ENCODE measurements at regions not wholly inside any gene's neighbourhood (a gene's known extent, or its start where the extent isn't known, plus 50 kb on each side); places are given as distances from the start of the nearest gene placed in this dataset.
"Not testable (repeated sequence)": the region's sequence is repeated elsewhere in the genome, so short reads cannot be mapped to it uniquely, and the experiment has no call there.

DNA sequence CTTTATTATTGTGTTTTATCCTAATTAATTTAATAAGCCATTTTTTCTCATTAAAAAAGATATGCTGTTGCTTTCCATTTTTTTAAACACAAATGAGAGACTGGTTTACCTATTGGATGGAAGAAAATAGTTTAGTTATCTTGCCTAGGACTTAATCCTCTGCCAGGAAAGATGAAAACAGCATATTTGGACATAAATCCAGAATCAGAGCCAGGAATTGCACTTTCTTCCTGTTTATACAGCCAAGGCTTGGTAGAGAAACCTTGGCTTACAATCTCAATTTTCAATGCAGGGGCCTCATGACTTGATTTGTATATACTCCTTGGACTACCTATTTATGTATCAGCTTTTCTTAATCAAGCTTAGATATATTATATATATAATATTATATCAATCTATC is 618.8 kb upstream of the SEMA3D start:
- no peak overlapping the region for H3K4me3 Mint-ChIP-seq
- H3K9me3 Mint-ChIP-seq, result no peaks in the 10 kb centered on the region
- H3K27me3 Mint-ChIP-seq, result no peaks in the 10 kb centered on the region
- ATAC-seq, result no peak
- H3K4me1 Mint-ChIP-seq, result no peaks in the 10 kb centered on the region
- H3K27ac Mint-ChIP-seq, result no peak overlapping the region
- H3K36me3 Mint-ChIP-seq, result no peaks in the 10 kb centered on the region

DNA sequence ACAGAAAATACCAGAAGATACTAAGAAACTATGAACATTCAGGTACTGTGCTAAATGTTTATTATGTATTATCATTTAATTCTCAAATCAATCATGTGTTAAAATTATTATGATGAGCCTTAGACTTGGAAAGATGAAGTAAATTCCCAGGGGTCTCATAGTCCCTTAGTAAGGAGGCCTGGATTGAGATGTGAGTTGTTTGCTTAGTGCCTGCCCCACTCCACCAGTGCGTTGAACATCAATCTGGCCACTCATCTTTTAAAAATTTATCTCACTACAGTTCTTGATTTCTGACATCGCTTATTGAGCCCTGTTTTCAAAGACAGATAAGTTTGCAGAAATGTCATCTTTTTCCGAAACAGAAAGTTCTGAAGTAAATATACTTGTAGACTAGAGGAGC is 618.4 kb upstream of the SEMA3D start:
- Mint-ChIP-seq H3K36me3 (no peaks in the 10 kb centered on the region), H3K9me3 (no peaks in the 10 kb centered on the region), H3K4me3 (no peak overlapping the region), H3K27me3 (no peaks in the 10 kb centered on the region), H3K27ac (no peak overlapping the region), H3K4me1 (no peaks in the 10 kb centered on the region)
- no peak for ATAC-seq

DNA sequence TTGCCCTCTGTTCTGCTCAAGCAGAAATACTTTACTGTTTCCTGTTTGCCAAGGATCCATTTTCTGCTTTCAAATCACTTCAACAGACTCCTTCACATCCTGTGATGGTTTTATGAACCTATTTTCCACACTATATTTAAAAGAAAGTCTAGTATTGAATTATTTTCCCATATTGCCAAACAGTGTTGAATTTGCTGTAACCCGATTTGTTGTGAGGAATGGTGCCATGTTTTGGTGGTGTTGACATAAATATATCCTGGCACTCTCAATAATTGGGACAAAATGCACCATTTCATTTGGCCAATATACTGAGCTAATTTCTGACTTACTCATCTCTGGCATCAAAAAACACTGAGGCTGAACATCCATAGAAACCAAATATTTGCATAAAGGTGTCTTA is 615.4 kb upstream of the SEMA3D start:
- no peaks in the 10 kb centered on the region for H3K4me1 Mint-ChIP-seq
- H3K36me3 Mint-ChIP-seq, result no peaks in the 10 kb centered on the region
- ATAC-seq, result no peak
- H3K27ac Mint-ChIP-seq, result no peak overlapping the region
- H3K4me3 Mint-ChIP-seq, result no peak overlapping the region
- H3K27me3 Mint-ChIP-seq, result no peaks in the 10 kb centered on the region
- no peaks in the 10 kb centered on the region for H3K9me3 Mint-ChIP-seq

DNA sequence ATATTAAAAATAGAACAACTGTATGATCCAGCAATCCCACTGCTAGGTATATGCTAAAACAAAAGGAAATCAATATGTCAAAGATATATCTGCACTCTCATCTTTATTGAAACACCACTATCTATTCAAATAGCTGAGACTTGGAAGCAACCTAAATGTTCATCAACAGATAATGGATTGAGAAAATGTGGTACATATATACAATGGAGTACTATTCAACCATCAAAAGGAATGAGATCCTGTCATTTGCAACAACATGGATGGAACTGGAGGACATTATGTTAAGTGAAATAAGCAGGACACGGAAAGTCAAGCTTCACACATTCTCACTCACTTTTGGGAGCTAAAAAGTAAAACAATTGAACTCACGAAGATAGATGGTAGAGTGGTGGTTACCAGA is 610.1 kb upstream of the SEMA3D start:
- peaks cover 4% of the 10 kb centered on the region for H3K9me3 Mint-ChIP-seq
- no peaks in the 10 kb centered on the region for H3K36me3 Mint-ChIP-seq
- no peaks in the 10 kb centered on the region for H3K4me1 Mint-ChIP-seq
- H3K4me3 Mint-ChIP-seq, result no peak overlapping the region
- ATAC-seq, result no peak
- H3K27ac Mint-ChIP-seq, result no peak overlapping the region
- no peaks in the 10 kb centered on the region for H3K27me3 Mint-ChIP-seq

DNA sequence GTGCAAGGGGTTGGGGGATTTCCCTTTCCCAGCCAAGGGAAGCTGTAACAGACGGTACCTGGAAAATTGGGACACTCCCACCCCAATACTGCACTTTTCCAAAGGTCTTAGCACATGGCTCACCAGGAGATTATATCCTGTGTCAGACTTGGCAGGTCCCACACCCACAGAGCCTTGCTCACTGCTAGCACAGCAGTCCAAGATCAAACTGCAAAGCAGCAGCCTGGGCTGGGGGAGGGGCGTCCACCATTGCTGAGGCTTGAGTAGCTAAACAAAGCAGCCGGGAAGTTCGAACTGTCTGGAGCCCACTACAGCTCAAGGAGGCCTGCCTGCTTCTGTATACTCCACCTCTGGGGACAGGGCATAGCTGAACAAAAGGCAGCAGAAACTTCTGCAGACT is 604.2 kb upstream of the SEMA3D start:
- H3K9me3 Mint-ChIP-seq, H3K27me3 Mint-ChIP-seq, H3K4me3 Mint-ChIP-seq, H3K36me3 Mint-ChIP-seq, H3K27ac Mint-ChIP-seq, ATAC-seq, H3K4me1 Mint-ChIP-seq: not testable (repeated sequence)

DNA sequence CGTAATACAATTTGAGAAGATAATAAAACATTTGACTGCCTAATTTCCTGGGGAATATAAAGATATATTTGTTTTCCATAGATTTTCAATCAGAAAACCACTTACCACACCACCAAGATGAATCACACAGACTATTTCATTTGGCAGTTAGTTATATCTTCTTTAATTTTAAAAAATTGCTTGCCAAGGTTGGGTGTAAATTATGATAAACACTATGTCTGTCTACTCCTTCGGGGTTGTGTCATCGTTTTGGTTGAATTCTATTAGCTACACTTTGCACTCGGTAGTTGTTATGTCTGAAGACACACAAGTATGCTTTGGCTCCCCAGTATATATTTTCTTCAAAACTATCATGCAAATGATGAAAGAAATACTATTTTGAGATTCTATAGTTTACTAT is 594.8 kb upstream of the SEMA3D start:
- H3K4me3 Mint-ChIP-seq, result no peak overlapping the region
- ATAC-seq, result no peak
- no peak overlapping the region for H3K27ac Mint-ChIP-seq
- H3K36me3 Mint-ChIP-seq, result no peaks in the 10 kb centered on the region
- no peaks in the 10 kb centered on the region for H3K27me3 Mint-ChIP-seq
- no peaks in the 10 kb centered on the region for H3K4me1 Mint-ChIP-seq
- peaks cover 10% of the 10 kb centered on the region for H3K9me3 Mint-ChIP-seq

DNA sequence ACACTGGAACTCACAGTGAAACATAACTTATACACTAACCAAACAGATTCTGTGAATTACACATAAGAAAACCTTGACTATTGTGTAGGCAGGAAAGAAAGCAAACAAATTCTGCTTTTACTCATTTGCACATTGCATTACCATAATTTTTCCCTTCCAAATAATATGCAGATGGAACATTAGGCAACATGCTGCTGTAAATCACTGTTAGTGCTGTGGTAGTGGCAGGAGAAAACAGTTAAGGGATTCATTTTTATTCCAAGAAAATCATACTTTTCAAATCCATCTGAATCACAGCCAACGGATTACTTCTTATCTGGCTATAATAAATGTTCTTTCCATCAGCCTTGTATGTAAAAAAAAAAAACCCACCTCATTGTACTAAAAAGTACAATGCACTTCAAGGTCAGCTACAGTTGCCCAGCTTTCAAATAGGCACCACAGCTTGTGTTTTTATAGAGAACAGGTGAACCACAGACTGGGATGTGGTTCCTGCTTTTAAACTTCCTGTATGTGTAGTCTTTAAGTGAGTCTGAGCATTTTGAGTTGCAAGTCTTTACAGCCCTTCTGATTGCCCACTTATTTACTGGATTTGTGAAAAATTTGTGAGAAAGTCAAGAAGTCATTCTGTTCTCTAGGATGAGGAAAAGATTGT is 590.0 kb upstream of the SEMA3D start:
- no peak for ATAC-seq
- H3K36me3 Mint-ChIP-seq, result no peaks in the 10 kb centered on the region
- H3K4me1 Mint-ChIP-seq, result no peaks in the 10 kb centered on the region
- H3K9me3 Mint-ChIP-seq, result no peaks in the 10 kb centered on the region
- no peaks in the 10 kb centered on the region for H3K27me3 Mint-ChIP-seq
- no peak overlapping the region for H3K4me3 Mint-ChIP-seq
- no peak overlapping the region for H3K27ac Mint-ChIP-seq

DNA sequence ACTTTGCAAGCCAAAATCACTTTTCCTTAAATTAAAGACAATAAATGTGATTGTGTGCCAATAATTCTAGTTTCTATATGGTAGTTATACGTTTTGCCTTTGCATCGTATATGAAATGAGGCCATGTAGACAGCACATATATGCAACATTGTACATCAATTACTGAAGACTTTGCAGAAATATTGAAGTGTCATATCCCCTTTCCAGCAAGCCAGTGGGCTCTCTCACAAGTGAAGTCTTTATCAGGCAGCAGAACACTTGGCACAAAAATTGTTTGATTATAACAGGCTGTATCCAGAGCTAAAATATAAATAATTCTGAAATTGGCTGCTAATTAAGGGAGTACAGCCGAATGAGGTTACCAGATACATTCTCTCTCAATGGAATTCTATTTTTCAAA is 588.6 kb upstream of the SEMA3D start:
- no peaks in the 10 kb centered on the region for H3K27me3 Mint-ChIP-seq
- no peaks in the 10 kb centered on the region for H3K4me1 Mint-ChIP-seq
- no peak overlapping the region for H3K27ac Mint-ChIP-seq
- ATAC-seq, result no peak
- no peak overlapping the region for H3K4me3 Mint-ChIP-seq
- H3K9me3 Mint-ChIP-seq, result no peaks in the 10 kb centered on the region
- no peaks in the 10 kb centered on the region for H3K36me3 Mint-ChIP-seq

DNA sequence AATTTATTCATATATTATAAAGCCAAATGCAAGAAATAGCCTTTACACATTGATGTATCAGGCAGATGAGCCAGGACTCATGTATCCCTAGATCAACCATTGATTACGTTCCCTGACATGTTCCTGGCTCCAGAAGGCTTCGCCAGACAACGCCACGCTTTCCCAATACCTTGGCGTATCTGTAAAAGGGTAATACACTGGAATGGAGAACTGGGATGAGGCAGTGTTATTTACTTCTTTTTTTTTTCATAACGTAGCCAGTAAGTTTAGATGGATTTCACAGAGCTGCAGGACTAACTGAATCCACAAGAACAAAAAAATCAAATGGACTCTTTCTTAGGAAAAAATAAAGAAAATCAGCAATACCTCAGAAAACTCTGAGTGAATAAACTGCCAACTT is 588.1 kb upstream of the SEMA3D start:
- Mint-ChIP-seq H3K27me3 (no peaks in the 10 kb centered on the region), H3K9me3 (no peaks in the 10 kb centered on the region), H3K4me3 (no peak overlapping the region), H3K27ac (no peak overlapping the region), H3K4me1 (no peaks in the 10 kb centered on the region), H3K36me3 (no peaks in the 10 kb centered on the region)
- ATAC-seq, result no peak

DNA sequence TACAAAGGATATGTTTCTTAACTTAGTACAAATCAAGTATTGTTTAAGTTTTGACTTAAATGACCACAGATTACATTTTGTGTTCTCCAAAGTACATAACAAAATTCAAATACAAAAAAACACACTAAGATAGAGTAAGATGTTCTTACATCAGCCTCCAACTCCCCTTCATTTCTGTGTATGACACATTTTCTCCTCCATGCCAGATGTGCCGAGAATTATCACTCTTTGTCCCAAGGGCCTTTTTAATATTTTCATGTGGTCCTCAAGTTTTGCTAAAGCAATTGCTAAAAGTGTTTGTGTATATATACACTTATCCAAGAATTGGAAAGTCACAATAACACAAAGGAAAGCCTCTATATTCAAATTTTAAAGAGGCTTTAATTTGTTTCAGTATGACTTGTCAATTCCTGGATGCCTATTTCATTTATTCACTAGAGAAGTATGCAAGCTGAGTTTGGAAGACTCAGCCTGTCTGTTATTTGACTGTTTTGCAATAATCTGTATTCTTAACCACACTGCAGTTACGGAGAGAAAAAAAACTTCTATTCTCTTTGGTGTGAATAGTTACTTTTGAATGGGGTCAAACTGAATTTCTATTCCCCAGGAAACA is 586.4 kb upstream of the SEMA3D start:
- no peaks in the 10 kb centered on the region for H3K27me3 Mint-ChIP-seq
- no peaks in the 10 kb centered on the region for H3K4me1 Mint-ChIP-seq
- ATAC-seq, result no peak
- no peak overlapping the region for H3K27ac Mint-ChIP-seq
- H3K9me3 Mint-ChIP-seq, result peaks cover 2% of the 10 kb centered on the region
- no peaks in the 10 kb centered on the region for H3K36me3 Mint-ChIP-seq
- no peak overlapping the region for H3K4me3 Mint-ChIP-seq

DNA sequence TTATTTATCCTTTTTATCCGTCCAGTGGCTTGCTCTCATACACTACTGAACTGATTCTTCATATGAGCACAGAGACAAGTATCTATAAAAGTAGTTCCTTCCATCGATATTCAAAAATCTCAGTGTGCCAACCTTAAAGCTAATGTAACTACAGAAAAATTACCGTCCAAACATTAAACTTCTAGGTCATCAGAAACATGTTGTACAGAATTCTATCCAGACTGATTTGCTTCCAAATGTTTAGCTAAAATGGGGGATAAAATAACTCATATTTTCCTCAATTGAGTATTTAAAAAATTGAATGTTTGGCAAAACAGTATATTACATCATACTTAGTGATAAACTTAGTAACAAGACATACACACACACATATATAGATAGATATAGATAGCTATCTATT is 584.7 kb upstream of the SEMA3D start:
- no peaks in the 10 kb centered on the region for H3K4me1 Mint-ChIP-seq

DNA sequence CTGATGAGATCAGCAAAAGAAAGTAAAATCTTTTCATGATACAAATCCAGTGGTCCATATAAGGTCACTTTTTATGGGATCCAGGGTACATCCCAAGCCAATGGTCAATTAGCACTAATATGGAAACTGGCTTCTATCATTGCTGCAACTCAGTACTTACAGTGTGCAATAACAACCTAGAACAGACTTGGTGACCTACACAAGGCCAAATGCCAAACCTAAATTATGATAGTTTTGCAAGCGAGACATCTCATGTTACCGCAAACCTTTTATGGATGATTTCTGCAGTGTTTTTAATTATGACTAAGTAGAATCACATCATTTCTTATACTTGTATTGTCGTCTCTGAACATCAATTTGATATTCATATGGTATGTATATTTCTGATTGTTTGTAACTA is 583.5 kb upstream of the SEMA3D start:
- Mint-ChIP-seq H3K27me3 (no peaks in the 10 kb centered on the region), H3K9me3 (peaks cover 4% of the 10 kb centered on the region), H3K27ac (no peak overlapping the region), H3K4me1 (no peaks in the 10 kb centered on the region), H3K4me3 (no peak overlapping the region), H3K36me3 (no peaks in the 10 kb centered on the region)
- no peak for ATAC-seq

More for the DNA sequence above, 584.7 kb upstream of the SEMA3D start:
- H3K27ac Mint-ChIP-seq, result no peak overlapping the region
- H3K36me3 Mint-ChIP-seq, result no peaks in the 10 kb centered on the region
- no peak for ATAC-seq
- H3K9me3 Mint-ChIP-seq, result peaks cover 4% of the 10 kb centered on the region
- H3K4me3 Mint-ChIP-seq, result no peak overlapping the region
- H3K27me3 Mint-ChIP-seq, result no peaks in the 10 kb centered on the region

DNA sequence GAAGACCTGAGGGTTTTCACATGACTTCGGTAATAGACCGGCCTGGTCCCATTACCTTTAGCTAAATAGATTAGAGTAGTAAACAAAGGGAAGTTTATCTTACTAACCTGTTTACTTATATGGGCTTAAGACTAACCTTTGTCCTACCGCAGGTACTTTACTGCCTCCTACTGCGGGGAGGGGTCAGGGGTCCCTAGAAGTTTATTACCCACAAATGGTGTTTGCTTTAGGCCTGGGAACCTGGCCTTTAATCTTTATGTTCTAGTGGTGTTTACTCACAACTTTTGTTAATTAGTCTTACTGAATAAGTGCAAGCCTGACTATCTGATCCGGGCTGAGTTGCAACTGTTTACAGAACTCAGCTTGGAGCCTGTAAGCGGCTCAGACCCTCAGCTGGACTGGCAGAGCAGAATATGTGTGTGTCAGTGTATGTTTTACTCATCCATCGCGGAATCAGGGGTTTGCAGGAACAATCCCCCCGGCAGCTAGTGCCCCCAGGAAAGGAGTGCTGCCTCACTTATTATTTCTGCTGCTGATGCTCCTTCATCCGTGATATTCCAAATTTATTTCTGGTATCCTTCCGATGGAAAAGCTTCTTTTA is 578.9 kb upstream of the SEMA3D start:
- peaks cover 4% of the 10 kb centered on the region for H3K9me3 Mint-ChIP-seq
- H3K27ac Mint-ChIP-seq, result no peak overlapping the region

DNA sequence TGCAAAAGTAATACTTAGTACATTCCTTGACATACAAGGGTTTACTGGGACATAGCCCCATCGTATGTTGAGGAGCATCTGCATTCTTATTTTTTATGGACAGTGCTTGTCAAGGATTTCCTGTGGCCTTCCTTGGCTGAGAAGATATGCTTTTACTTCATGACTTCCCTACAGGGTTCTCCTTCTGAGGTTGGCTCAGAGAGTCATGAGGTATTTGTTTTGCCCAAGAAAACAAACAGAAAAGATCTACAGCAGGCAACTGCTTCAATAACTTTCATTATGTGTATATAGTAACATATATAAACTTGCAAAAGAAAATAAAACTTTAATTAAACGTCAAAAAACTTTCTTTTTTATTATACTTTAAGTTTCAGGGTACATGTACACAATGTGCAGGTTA is 577.2 kb upstream of the SEMA3D start:
- Mint-ChIP-seq H3K4me1 (no peaks in the 10 kb centered on the region), H3K9me3 (peaks cover 4% of the 10 kb centered on the region), H3K4me3 (no peak overlapping the region), H3K27me3 (no peaks in the 10 kb centered on the region), H3K36me3 (no peaks in the 10 kb centered on the region), H3K27ac (no peak overlapping the region)
- no peak for ATAC-seq

More for the DNA sequence above, 578.9 kb upstream of the SEMA3D start:
- no peak for ATAC-seq
- Mint-ChIP-seq H3K4me1 (no peaks in the 10 kb centered on the region), H3K4me3 (no peak overlapping the region), H3K36me3 (no peaks in the 10 kb centered on the region), H3K27me3 (no peaks in the 10 kb centered on the region)

DNA sequence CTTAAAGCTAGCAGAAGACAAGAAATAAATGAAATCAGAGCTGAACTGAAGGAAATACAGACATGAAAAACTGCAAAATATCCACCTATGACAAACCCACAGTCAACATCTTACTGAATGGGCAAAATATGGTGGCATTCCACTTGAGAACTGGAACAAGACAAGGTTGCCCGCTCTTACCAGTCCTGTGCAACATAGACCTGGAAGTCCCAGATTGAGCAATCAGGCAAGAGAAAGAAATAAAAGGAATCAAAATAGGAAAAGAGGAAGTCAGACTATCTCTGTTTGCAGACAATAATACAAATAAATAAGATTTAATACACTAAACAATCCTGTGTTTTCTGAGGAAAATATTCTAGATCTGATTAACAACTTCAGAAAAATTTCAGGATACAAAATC is 570.5 kb upstream of the SEMA3D start:
- Mint-ChIP-seq H3K27me3 (no peaks in the 10 kb centered on the region), H3K27ac (no peak overlapping the region), H3K4me1 (no peaks in the 10 kb centered on the region), H3K9me3 (peaks cover 8% of the 10 kb centered on the region), H3K4me3 (no peak overlapping the region), H3K36me3 (no peaks in the 10 kb centered on the region)
- no peak for ATAC-seq

DNA sequence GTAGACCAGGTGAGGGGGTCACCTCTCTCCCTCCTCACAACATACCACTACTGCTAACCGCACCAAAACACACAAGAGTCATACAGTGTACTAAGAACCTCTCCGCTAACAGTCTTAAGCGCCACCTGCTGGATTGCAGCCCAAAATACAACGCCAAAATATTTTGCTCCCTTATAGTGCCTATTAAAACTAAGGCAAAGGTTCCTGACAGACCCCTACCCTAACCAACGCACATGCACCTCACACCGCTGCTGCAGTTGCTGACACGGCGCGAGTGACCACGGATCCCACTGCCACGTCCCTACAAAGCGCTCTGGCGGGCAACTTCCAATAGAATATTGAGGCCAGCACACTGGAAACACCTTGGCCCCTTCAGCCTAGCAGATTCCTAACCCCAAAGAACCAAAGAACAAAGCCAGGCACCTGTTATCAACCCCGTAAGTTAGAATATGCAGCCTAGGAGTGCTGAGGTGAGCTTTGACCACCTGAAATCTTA is 563.6 kb upstream of the SEMA3D start:
- ATAC-seq, result peak; percentile 58
- Mint-ChIP-seq H3K36me3 (no peaks in the 10 kb centered on the region), H3K4me1 (no peaks in the 10 kb centered on the region)

More for the DNA sequence above, 563.6 kb upstream of the SEMA3D start:
- peaks cover 9% of the 10 kb centered on the region for H3K9me3 Mint-ChIP-seq
- H3K4me3 Mint-ChIP-seq, result no peak overlapping the region
- no peaks in the 10 kb centered on the region for H3K27me3 Mint-ChIP-seq
- no peak overlapping the region for H3K27ac Mint-ChIP-seq

Measured in stimulated activated memory B cell treated with anti-CD40 and anti-IgM and Interleukin-4, amounts not matched to agents 10 μg/mL and 1 μg/mL and 100 μg/mL, for 72 hours (primary cell).